CD4-positive, alpha-beta T cell treated with Interleukin-10 for 1 hour (primary cell): ENCODE measurements at regions not wholly inside any gene's neighbourhood (a gene's known extent, or its start where the extent isn't known, plus 50 kb on each side); places are given as distances from the start of the nearest gene placed in this dataset.

ENCODE experiments used
- DNase-seq: peaks from one replicate; pipeline ENCODE4 v3.0.0-alpha.2; 2020

GRCh38 chr4:3832536-3833220, 66.5 kb downstream of the ADRA2C start:
- DNase-seq = no peak

GRCh38 chr4:3833326-3833989, 67.3 kb downstream of the ADRA2C start:
- no peak for DNase-seq

GRCh38 chr4:3834186-3834662, 68.0 kb downstream of the ADRA2C start:
- no peak for DNase-seq

GRCh38 chr4:3834663-3835521, 68.7 kb downstream of the ADRA2C start:
- no peak for DNase-seq

- no peak for DNase-seq
These were observed 69.6 kb downstream of the ADRA2C start for GRCh38 chr4:3835527-3836405.

GRCh38 chr4:3836406-3836755, 70.2 kb downstream of the ADRA2C start:
- no peak for DNase-seq

GRCh38 chr4:3836756-3837601, 70.8 kb downstream of the ADRA2C start:
- no peak for DNase-seq

GRCh38 chr4:3838437-3839380, 72.5 kb downstream of the ADRA2C start:
- no peak for DNase-seq

GRCh38 chr4:3845094-3845743, 79.0 kb downstream of the ADRA2C start:
- no peak for DNase-seq

GRCh38 chr4:3845744-3846429, 79.7 kb downstream of the ADRA2C start:
- DNase-seq = no peak

- no peak for DNase-seq
These were observed 81.2 kb downstream of the ADRA2C start for GRCh38 chr4:3847211-3847940.

- no peak for DNase-seq
These were observed 82.1 kb downstream of the ADRA2C start for GRCh38 chr4:3848323-3848722.

- DNase-seq = no peak
These were observed 83.0 kb downstream of the ADRA2C start for GRCh38 chr4:3849140-3849539.

- DNase-seq = no peak
These were observed 83.9 kb downstream of the ADRA2C start for GRCh38 chr4:3850128-3850527.

GRCh38 chr4:3851211-3851610, 85.0 kb downstream of the ADRA2C start:
- DNase-seq = no peak

GRCh38 chr4:3851881-3852280, 85.7 kb downstream of the ADRA2C start:
- no peak for DNase-seq

- DNase-seq = no peak
These were observed 86.1 kb downstream of the ADRA2C start for GRCh38 chr4:3852309-3852708.

- no peak for DNase-seq
These were observed 86.5 kb downstream of the ADRA2C start for GRCh38 chr4:3852711-3853110.
